HEK293 (cell line): ENCODE measurements at regions not wholly inside any gene's neighbourhood (a gene's known extent, or its start where the extent isn't known, plus 50 kb on each side); places are given as distances from the start of the nearest gene placed in this dataset.

Source experiments
- CTCF ChIP-seq: fragments of 450-650 bp; formaldehyde crosslinking; IDR thresholded peaks from 2 replicates; pipeline ENCODE4 v1.5.1; 2016; ENCODE audit warnings: missing biosample characterization, missing genetic modification characterization
- ZNF140 ChIP-seq: fragments of 450-650 bp; formaldehyde crosslinking; IDR thresholded peaks from 2 replicates; pipeline ENCODE4 v1.5.1; 2016; ENCODE audit warnings: missing biosample characterization, missing genetic modification characterization
- ZNF2 ChIP-seq: fragments of 450-650 bp; formaldehyde crosslinking; IDR thresholded peaks from 2 replicates; pipeline ENCODE4 v1.5.1; 2016; ENCODE audit warnings: missing biosample characterization, missing genetic modification characterization

GRCh38 chr5:87997662-87998061, 271.0 kb downstream of the TMEM161B start:
- TF ChIP-seq ZNF2 (tag by site-specific recombination) (no peak), ZNF140 (tag by site-specific recombination) (no peak), CTCF (no peak)
